ENCODE measurements at regions not wholly inside any gene's neighbourhood (a gene's known extent, or its start where the extent isn't known, plus 50 kb on each side); places are given as distances from the start of the nearest gene placed in this dataset.

DNA sequence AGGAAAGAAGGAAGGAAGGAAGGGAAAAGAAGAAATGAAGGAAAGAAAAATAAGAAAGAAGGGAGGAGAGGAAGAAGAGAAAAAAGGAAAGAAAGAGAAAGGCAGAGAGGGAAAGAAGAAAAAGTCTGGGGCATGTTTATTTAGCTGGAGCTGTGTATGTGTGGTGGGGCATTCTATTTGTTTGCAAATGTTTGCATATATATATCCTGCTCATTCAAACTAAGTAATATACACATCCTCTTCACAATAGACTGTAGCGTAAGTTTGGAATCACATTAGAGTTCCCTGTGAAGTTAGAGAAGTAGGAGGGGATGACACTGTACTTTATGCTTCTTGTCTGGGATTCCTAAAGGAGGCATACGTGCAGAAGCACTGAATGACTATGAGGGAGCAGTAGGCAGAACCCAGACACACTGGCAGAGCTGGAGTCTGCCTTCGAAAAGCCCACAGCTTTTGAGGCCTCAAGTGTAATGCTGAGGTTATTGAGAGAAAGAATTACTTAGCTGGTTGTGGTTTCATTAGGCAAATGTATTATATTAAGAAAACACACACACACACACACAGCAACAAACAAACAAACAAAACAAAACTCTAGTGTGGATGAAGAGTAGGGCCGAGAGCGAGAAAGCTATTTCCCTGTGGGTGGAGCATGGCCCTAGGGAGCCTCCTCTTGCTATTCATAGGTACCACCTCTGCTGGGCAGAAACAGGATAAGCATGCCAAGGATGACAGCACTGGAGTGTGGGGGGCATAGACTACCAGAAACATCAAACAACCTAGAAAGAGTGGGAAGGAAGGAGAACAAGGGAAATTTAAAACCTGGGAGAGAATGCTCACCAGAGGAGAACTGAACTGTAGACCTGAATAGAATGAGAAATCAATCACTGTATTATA is 905.1 kb upstream of the NXPH2 start:
- H3K9ac ChIP-seq (ENCODE audit: insufficient read depth in 1 of 2, low read depth in 2 of 2, low read length in 2 of 2) = no peak overlapping the region
- no peak overlapping the region for H2AFZ ChIP-seq (ENCODE audit: low read depth, low read length)
- intact Hi-C loops (cut with micrococcal nuclease) = no loop called here
- no peak for DNase-seq (ENCODE audit: extremely low read depth in 1 of 4, low spot score in 3 of 4)
- no peak for ATAC-seq
- H3K36me3 ChIP-seq (ENCODE audit: control insufficient read depth, insufficient read depth, low read length) = no peaks in the 10 kb centered on the region
- H3K9me1 ChIP-seq (ENCODE audit: control insufficient read depth, insufficient read depth, low read length) = no peaks in the 10 kb centered on the region
- H3K79me2 ChIP-seq (ENCODE audit: control insufficient read depth, insufficient read depth, low read length) = no peaks in the 10 kb centered on the region
- CTCF ChIA-PET (ENCODE audit: low intra/inter-chr PET ratio) = no interaction called here
- in situ Hi-C loops (cut with MboI) = no loop called here
- FAIRE-seq = no peak
- H3K4me1 ChIP-seq (replicated peaks in 1 of 2; ENCODE audit: control insufficient read depth in 2 of 2, insufficient read depth in 2 of 2, low read length in 2 of 2) = no peaks in the 10 kb centered on the region
- no peaks in the 10 kb centered on the region for H3K9me3 ChIP-seq (replicated peaks; ENCODE audit: control insufficient read depth, insufficient read depth, low read depth, low read length)
- TF ChIP-seq, protein P1, sequence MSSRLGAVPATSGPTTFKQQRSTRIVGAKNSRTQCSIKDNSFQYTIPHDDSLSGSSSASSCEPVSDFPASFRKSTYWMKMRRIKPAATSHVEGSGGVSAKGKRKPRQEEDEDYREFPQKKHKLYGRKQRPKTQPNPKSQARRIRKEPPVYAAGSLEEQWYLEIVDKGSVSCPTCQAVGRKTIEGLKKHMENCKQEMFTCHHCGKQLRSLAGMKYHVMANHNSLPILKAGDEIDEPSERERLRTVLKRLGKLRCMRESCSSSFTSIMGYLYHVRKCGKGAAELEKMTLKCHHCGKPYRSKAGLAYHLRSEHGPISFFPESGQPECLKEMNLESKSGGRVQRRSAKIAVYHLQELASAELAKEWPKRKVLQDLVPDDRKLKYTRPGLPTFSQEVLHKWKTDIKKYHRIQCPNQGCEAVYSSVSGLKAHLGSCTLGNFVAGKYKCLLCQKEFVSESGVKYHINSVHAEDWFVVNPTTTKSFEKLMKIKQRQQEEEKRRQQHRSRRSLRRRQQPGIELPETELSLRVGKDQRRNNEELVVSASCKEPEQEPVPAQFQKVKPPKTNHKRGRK (tag; IDR thresholded peaks at IDR 0.05) = peak; percentile 55
- TF ChIP-seq TCF7 (IDR thresholded peaks at IDR 0.05; ENCODE audit: borderline replicate concordance) = no peak
- no peaks in the 10 kb centered on the region for H3K27me3 ChIP-seq (ENCODE audit: control insufficient read depth in 2 of 2, insufficient read depth in 2 of 2, low read length in 2 of 2)
- H3K4me3 ChIP-seq = no peak overlapping the region
- H4K20me1 ChIP-seq (replicated peaks; ENCODE audit: control insufficient read depth, insufficient read depth, low read length) = no peaks in the 10 kb centered on the region
- BruUV-seq (replicated peaks) = no TSS peak
- POLR2A ChIA-PET = no interaction called here
- no peak overlapping the region for H3K27ac ChIP-seq (ENCODE audit: extremely low read depth, low read depth, low read length)
- H3K4me2 ChIP-seq (ENCODE audit: insufficient read depth, low read length) = no peak overlapping the region
- 0% methylated on average over 5 of the region's 5 CpGs for WGBS (ENCODE audit: insufficient coverage, low coverage, missing lambda C conversion rate)

DNA sequence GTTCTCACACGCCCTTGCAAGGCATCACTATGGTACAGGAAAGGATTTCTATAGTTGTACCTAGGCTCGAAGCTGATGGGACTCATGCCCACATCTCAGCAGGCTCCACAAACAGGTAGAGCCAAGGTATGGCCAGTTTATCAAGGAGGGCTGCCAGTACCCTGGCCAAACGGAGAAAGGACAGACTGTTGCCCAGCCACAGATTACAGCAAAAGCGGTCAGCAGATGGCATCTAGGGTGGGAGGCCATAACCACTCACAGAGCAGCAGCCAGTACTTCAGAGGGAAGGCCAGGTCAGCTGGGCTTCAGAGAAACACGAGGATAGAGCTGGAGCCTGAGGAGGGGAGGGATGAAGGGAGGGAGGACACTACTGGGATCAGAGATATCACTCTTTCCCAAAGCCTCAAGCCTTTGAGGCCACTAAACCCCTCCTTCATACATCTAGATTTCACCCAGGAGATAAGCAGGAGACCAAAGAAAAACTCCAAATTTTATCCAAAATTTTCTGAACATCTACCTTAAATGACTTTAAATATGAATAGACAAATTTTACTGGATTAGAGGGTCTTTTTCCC is 904.2 kb upstream of the NXPH2 start:
- FAIRE-seq (no peak), DNase-seq (ENCODE audit: extremely low read depth in 1 of 4, low spot score in 3 of 4) (no peak), ATAC-seq (no peak)
- no peak overlapping the region for H3K9ac ChIP-seq (ENCODE audit: insufficient read depth in 1 of 2, low read depth in 2 of 2, low read length in 2 of 2)
- H3K79me2 ChIP-seq (ENCODE audit: control insufficient read depth, insufficient read depth, low read length) = no peaks in the 10 kb centered on the region
- no peaks in the 10 kb centered on the region for H3K27me3 ChIP-seq (ENCODE audit: control insufficient read depth in 2 of 2, insufficient read depth in 2 of 2, low read length in 2 of 2)
- H3K36me3 ChIP-seq (ENCODE audit: control insufficient read depth, insufficient read depth, low read length) = no peaks in the 10 kb centered on the region
- in situ Hi-C loops (cut with MboI) = no loop called here
- intact Hi-C loops (cut with micrococcal nuclease) = no loop called here
- CTCF ChIA-PET (ENCODE audit: low intra/inter-chr PET ratio) = no interaction called here
- H3K27ac ChIP-seq (ENCODE audit: extremely low read depth, low read depth, low read length) = no peak overlapping the region
- POLR2A ChIA-PET = no interaction called here
- no peaks in the 10 kb centered on the region for H3K9me3 ChIP-seq (replicated peaks; ENCODE audit: control insufficient read depth, insufficient read depth, low read depth, low read length)
- H3K4me2 ChIP-seq (ENCODE audit: insufficient read depth, low read length) = no peak overlapping the region
- no peak overlapping the region for H3K4me3 ChIP-seq
- no peaks in the 10 kb centered on the region for H4K20me1 ChIP-seq (replicated peaks; ENCODE audit: control insufficient read depth, insufficient read depth, low read length)
- 0% methylated on average over 5 of the region's 5 CpGs for WGBS (ENCODE audit: insufficient coverage, low coverage, missing lambda C conversion rate)
- H2AFZ ChIP-seq (ENCODE audit: low read depth, low read length) = no peak overlapping the region
- no peaks in the 10 kb centered on the region for H3K4me1 ChIP-seq (replicated peaks in 1 of 2; ENCODE audit: control insufficient read depth in 2 of 2, insufficient read depth in 2 of 2, low read length in 2 of 2)
- no peak for TF ChIP-seq SMAD1 (IDR thresholded peaks at IDR 0.05; ENCODE audit: low read depth, low read length, partially characterized antibody)
- no peak for TF ChIP-seq PRMT5 (CRISPR knock-in tag; IDR thresholded peaks at IDR 0.05)
- no peak for TF ChIP-seq RBM17 (IDR thresholded peaks at IDR 0.05; ENCODE audit: borderline replicate concordance, low read depth, low read length)
- peak; percentile 70; the same call in 1 of the 2 replicates for TF ChIP-seq ZNF263 (CRISPR knock-in tag; IDR thresholded peaks at IDR 0.05; ENCODE audit: borderline replicate concordance)
- no peak for TF ChIP-seq ZNF165 (CRISPR knock-in tag; IDR thresholded peaks at IDR 0.05; ENCODE audit: borderline replicate concordance)
- no peaks in the 10 kb centered on the region for H3K9me1 ChIP-seq (ENCODE audit: control insufficient read depth, insufficient read depth, low read length)
- no TSS peak for BruUV-seq (replicated peaks)
